PC-3 (cell line): ENCODE measurements at regions not wholly inside any gene's neighbourhood (a gene's known extent, or its start where the extent isn't known, plus 50 kb on each side); places are given as distances from the start of the nearest gene placed in this dataset.

Experiments used
- CTCF ChIP-seq: fragments of 300-600 bp; sonication (generic); conservative IDR thresholded peaks from 2 replicates; pipeline ENCODE4 v1.5.1; 2017; ENCODE audit warnings: antibody characterized with exemption, low read depth, mild to moderate bottlenecking, low read length
- EZH2 ChIP-seq: fragments of 300-600 bp; sonication (generic); IDR thresholded peaks from one replicate; pipeline ENCODE4 v1.6.1; 2017; ENCODE audit warnings: antibody characterized with exemption, mild to moderate bottlenecking, low read length; ENCODE audit not compliant: unreplicated experiment
- EZH2phosphoT487 ChIP-seq: fragments of 300-600 bp; sonication (generic); IDR thresholded peaks from 2 replicates; pipeline ENCODE4 v1.6.1; 2018; ENCODE audit warnings: mild to moderate bottlenecking, antibody characterized with exemption, low read length, borderline replicate concordance

DNA sequence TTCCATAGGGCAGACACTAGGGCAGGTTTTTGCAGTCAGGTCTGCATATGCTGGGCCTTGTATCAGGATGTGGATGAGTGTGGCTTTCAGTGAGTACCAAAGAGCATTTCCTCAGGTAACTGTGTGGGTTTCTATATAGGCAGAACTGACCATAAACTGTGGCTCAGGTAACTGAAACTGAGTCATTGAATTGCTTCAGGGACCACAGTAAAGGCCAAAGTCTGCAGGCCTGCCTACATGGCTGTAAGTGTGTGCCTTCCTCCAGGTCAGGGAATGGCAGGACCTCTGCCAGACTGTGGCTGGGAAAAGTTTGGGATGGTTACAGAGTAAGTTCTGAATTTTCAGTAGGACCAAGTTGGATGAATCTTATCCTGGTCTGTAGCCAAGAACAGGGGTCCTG lies 85.6 kb downstream of the ZNF486 start:
- TF ChIP-seq CTCF (no peak), EZH2 (no peak), EZH2phosphoT487 (no peak)
